HG02610 (cell line): ENCODE measurements at regions not wholly inside any gene's neighbourhood (a gene's known extent, or its start where the extent isn't known, plus 50 kb on each side); places are given as distances from the start of the nearest gene placed in this dataset.
"Not testable (repeated sequence)": the region's sequence is repeated elsewhere in the genome, so short reads cannot be mapped to it uniquely, and the experiment has no call there.

ENCODE experiments used
- ATAC-seq: cut with Tn5 transposase; IDR thresholded peaks from one replicate; pipeline ENCODE4 v1.9.1; 2021; ENCODE audit warnings: mild to moderate bottlenecking, moderate library complexity; ENCODE audit not compliant: unreplicated experiment

GRCh38 chr2:185473838-185474237 is 264.8 kb upstream of the FSIP2 start:
- no peak for ATAC-seq

GRCh38 chr2:185475914-185476313 is 262.7 kb upstream of the FSIP2 start:
- ATAC-seq = no peak

- no peak for ATAC-seq
These were observed 261.2 kb upstream of the FSIP2 start for GRCh38 chr2:185477452-185477851.

DNA sequence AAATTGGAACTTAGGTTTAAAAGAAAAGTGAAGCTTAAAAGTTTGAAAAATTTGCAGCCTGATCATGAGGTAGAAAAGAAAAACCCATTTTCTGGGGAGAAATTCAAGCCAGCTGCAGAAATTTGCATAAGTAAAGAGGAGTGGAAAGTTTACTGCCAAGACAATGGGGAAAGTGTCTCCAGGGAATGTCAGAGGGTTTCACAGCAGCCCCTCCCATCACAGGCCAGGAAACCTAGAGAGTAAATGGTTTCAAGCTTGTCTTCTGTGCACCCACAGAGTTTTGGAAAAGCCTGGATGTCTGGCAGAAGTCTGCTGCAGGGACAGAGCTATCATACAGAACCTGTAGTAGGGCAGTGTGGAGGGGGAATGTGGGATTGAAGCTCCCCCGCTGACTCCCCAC is 254.0 kb upstream of the FSIP2 start:
- ATAC-seq = no peak

DNA sequence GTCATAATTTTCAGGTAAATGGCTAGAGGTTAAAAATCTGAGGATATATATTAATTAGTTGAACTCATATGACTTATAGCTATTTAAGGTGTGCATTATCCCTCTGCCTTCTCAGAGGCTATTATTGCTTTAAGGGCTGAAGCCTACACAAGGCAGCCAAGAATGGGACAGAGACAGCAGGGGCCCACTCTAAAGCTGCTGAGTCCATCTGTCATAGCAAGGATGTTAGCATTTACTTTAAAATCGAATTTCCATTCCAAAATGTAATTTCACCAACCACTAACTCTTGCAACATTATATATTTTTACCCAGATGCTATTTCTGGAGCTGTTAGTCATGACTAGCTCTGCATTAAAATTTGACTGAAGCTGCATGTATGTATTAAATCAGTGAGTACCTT is 236.3 kb upstream of the FSIP2 start:
- no peak for ATAC-seq

DNA sequence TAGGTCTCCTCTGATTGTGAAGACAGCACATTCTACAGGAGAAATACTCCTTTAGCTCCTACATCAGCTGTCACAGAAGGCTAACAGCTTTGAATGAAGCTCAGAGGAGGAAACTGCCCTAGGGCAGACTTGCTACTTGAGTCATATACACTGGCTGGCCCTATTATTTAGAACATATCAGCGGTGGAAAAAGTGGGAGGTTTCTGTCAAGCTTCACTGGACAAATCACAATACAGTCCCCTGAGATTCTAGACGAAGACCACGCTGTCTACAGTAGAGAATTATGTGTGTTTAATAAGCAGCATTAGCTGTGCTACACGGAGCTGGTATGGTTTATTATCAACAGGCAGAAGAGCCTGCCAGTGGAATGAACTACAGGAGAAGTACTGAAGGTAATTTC is 230.9 kb upstream of the FSIP2 start:
- ATAC-seq = no peak

DNA sequence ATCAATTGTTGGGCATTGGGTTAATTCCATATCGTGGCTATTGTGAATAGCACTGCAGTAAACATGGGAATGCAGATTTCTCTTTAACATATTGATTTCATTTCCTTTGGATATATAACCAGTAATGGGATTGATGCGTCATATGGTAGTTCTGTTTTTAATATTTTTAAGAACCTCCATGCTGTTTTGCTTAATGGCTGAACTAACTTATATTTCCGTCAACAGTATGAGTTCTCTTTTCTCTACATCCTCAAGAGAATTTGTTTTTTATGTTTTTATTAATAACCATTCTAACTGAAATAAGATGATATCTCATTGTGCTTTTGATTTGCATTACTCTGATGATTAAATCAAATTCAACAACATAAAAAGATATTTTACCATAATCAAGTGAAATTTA is 228.5 kb upstream of the FSIP2 start:
- no peak for ATAC-seq

DNA sequence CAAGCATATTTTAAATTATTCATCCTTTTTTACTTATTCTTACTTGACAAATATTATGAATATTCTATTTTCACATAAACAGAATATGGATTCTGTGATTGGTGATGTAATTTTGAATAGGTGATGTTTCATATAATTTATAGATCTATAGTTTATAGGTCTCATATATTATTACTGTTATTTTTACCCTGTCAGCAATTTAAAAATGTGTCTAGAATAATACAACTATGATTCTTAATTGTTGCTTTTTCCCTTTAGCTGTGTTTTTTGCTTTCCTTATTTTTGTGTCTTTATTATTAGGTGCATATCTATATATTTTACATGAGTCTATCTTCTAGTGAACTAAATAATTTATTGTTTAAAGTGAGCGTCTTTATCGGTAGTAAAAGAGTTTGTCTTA is 226.7 kb upstream of the FSIP2 start:
- ATAC-seq = no peak

GRCh38 chr2:185522472-185522871 is 216.1 kb upstream of the FSIP2 start:
- no peak for ATAC-seq

- not testable (repeated sequence) for ATAC-seq
These were observed 214.4 kb upstream of the FSIP2 start for GRCh38 chr2:185524242-185524641.

DNA sequence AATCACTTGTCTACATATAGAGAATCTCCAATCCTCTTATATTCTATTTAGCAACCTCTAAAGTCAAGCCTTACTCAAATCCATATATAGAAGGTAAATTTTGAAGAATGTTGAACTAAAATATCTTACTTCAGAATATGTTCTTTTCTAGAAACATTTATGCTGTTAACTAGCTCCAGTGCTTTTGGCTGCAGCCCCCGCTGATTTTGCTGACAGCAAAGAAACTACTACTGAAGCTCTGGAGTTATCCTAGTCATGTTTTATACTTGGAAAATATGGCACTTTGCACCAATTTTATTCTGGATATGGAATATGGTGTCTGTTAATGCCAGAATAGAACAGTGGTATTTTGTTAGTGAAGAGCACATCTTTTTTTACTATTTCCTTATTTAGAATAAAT is 212.4 kb upstream of the FSIP2 start:
- no peak for ATAC-seq

DNA sequence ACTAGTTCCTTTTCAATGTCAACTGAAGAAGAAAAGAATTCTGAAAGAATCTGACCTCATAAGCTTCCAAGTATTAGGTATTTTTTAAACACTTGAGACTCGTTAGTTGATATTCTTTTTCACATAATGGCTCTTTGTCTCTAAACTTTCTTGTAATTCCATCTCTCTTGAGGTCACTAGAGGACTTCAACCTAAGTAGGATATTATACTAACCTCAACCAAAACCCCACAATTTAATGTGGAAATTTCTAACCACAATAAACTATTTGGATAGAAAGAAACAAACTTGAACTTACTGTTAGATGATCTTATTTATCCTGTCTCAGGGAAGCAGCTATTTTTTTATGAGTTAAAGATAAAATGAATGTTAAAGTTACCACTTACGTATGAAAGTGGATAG is 206.9 kb upstream of the FSIP2 start:
- ATAC-seq = no peak

- no peak for ATAC-seq
These were observed 200.9 kb upstream of the FSIP2 start for GRCh38 chr2:185537689-185538088.

GRCh38 chr2:185567196-185567595 is 171.4 kb upstream of the FSIP2 start:
- no peak for ATAC-seq

DNA sequence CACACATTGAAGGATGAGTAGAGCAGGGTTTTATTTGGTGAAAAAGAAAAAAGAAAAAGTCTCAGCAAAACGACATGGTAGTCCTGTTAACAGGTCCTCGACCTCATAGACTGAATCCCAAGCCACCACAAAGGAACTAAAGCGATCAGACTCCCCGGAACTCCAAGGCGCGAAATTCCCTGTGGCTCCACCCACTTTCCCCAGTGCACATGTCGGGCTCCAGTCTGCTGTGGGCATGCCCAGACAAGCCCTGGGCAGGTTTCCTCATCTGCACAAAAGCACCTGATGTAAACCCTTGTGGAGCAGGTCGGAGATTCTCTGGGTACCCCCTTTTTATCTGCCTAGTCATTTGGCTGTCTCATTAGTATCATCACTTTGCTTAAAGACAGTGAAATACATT is 170.7 kb upstream of the FSIP2 start:
- no peak for ATAC-seq

GRCh38 chr2:185578322-185578721 is 160.3 kb upstream of the FSIP2 start:
- no peak for ATAC-seq

DNA sequence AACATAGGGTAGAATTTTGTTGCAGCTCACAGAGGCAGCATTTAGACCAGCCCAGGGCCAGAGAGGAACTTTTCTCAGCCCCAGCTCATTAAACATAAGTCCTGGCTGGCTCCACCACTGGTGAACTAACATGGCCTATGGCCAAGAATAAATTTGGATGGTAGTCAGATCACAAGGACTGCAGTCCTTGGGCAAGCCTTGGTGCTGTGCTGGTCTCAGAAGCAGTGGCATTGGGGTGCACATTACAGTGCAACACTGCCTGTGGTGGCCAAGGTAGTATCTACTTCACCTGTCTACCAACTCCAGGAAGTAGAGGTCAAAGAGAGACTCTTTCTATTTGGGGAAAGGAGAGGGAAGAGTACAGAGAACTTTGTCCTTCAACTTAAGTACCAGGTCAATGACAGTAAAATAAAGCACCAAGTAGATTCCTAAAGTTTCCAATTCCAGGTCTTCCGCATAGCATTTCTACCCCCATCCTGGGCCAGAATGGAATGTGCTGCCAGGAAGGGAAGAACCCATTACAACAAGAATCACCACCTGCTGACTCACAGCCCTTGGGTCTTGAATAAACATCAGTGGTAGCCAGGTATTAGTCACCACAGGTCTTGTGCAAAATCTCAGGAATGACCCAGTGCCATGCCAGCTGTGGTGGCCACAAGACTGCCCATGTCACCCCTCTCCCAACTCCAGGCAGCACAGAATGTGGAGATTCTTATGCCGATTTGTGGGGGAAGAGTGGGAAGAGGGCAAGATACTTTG is 155.4 kb upstream of the FSIP2 start:
- ATAC-seq = no peak

- not testable (repeated sequence) for ATAC-seq
These were observed 153.4 kb upstream of the FSIP2 start for GRCh38 chr2:185585165-185585564.

- not testable (repeated sequence) for ATAC-seq
These were observed 147.3 kb upstream of the FSIP2 start for GRCh38 chr2:185591276-185591675.

DNA sequence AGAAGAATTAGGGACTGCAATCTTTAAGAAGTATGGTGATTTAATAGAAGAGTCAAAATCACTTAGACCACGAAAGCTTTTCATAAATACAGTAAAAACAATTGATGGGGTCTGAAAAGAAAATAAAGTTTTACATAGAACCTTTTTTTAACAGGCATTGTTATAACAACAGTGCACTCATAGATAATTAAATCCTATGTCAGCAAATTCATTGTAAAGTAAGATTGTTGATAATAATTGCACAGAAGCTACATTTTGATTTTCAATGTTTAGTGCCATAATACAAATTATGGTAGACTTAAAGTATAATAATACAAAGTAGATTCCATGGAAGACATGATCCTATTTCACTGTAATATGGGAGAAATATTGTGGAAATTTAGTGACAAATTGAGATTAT is 130.7 kb upstream of the FSIP2 start:
- ATAC-seq = no peak

DNA sequence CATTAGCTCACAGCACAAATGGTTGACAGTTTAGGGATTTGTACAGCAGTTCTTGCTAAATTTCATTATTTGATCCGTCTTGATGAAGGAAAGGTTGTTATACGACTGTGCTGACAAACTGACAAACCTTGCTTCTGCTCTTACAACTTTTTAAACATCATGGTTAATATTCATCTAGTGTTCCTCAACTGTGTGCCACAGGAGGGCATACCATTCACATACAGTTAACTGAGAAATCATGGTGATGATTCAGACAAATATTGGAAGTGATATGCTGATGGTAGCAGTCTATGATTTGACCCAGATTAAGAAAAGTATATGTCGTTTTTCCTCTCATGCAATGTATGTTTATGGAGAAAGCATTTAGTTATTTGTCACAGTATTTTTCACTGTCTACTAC is 129.8 kb upstream of the FSIP2 start:
- ATAC-seq = no peak

DNA sequence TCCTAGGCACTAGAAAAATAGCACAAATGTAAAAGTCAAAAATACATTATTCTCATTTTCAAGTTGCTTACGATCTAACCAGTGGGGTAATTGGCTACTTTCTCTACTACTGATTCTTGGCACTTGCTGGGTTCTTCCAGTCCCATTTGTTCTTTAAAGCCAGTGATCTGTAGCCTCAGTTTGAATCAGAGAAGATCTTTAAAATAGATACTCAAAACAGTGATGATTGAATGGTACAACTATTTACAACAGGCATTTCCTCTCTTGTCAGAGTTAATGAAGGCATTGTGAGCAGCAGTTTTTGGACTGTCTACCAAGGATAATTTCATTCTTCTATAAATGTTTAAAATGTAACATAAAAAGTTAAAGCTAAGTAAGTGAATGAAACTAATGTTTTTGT is 128.3 kb upstream of the FSIP2 start:
- no peak for ATAC-seq

GRCh38 chr2:185618625-185619024 is 120.0 kb upstream of the FSIP2 start:
- no peak for ATAC-seq
